ENCODE measurements at regions not wholly inside any gene's neighbourhood (a gene's known extent, or its start where the extent isn't known, plus 50 kb on each side); places are given as distances from the start of the nearest gene placed in this dataset.

GRCh38 chr5:163293836-163294235 lies 143.6 kb upstream of the CCNG1 start (continued):
- TF ChIP-seq ZNF462 (CRISPR knock-in tag; IDR thresholded peaks at IDR 0.05) = no peak

- Histone ChIP-seq H3F3A (replicated peaks; ENCODE audit: low read depth) (no peaks in the 10 kb centered on the region), H2AFZ (no peak overlapping the region), H3K9me2 (ENCODE audit: insufficient read depth) (0 out of 2 replicates have a peak, but pooled peaks cover 2% of the 10 kb centered on the region), H3K27me3 (ENCODE audit: insufficient read depth) (no peaks in the 10 kb centered on the region), H3K4me3 (no peak overlapping the region), H4K20me1 (replicated peaks; ENCODE audit: insufficient read depth) (no peaks in the 10 kb centered on the region), H3K4me2 (no peak overlapping the region), H3K36me3 (ENCODE audit: insufficient read depth) (no peaks in the 10 kb centered on the region), H3K79me2 (replicated peaks; ENCODE audit: insufficient read depth) (no peaks in the 10 kb centered on the region), H3K4me1 (ENCODE audit: insufficient read depth) (no peaks in the 10 kb centered on the region), H3K27ac (ENCODE audit: low read depth) (no peak overlapping the region)
- ATAC-seq = no peak
- DNase-seq (ENCODE audit: low spot score) = no peak
- no peaks in the 10 kb centered on the region for H3K27me3 Mint-ChIP-seq (ENCODE audit: insufficient read depth, low read depth, poor library complexity)
- H3K4me1 Mint-ChIP-seq = no peaks in the 10 kb centered on the region
- H3K4me3 Mint-ChIP-seq = no peak overlapping the region
- TF ChIP-seq EZH2 (IDR thresholded peaks at IDR 0.05; ENCODE audit: low read depth, unreplicated experiment) = no peak
- no peak for TF ChIP-seq REST (IDR thresholded peaks at IDR 0.05; ENCODE audit: unreplicated experiment)
- TF ChIP-seq CREB1 (CRISPR knock-in tag; IDR thresholded peaks at IDR 0.05; ENCODE audit: low read depth) = no peak
- no peak for TF ChIP-seq ZNF331 (CRISPR knock-in tag; IDR thresholded peaks at IDR 0.05; ENCODE audit: low read depth)
- no peak for TF ChIP-seq JUNB (IDR thresholded peaks at IDR 0.05; ENCODE audit: unreplicated experiment)
- no peak for TF ChIP-seq ZNF462 (CRISPR knock-in tag; IDR thresholded peaks at IDR 0.05)
- H3K36me3 Mint-ChIP-seq (ENCODE audit: low read depth) = no peaks in the 10 kb centered on the region
- no peak overlapping the region for H3K27ac Mint-ChIP-seq
- H3K9me3 Mint-ChIP-seq = no peaks in the 10 kb centered on the region
These were observed 133.7 kb upstream of the CCNG1 start for GRCh38 chr5:163303718-163304117.

Data from GM23338 (cell line).